Mesenchymal stem cell (in vitro differentiated cells and primary cell): ENCODE measurements at regions not wholly inside any gene's neighbourhood (a gene's known extent, or its start where the extent isn't known, plus 50 kb on each side); places are given as distances from the start of the nearest gene placed in this dataset.

ENCODE experiments used
- DNase-seq: peaks from one replicate; pipeline ENCODE4 v3.0.0-alpha.2; 2013
- H2AFZ ChIP-seq: one replicate; pipeline ENCODE4 v1.6.1; 2013; ENCODE audit warnings: low read depth, mild to moderate bottlenecking, control low read depth, inconsistent platforms, low read length, moderate library complexity
- H2AK5ac ChIP-seq: 2 replicates; pipeline ENCODE4 v1.6.1; 2013; ENCODE audit warnings: low read length, moderate library complexity, mild to moderate bottlenecking, inconsistent platforms; ENCODE audit not compliant: severe bottlenecking
- H2BK120ac ChIP-seq: one replicate; pipeline ENCODE4 v1.6.1; 2013; ENCODE audit warnings: low read depth, mild to moderate bottlenecking, inconsistent platforms, low read length, moderate library complexity
- H2BK12ac ChIP-seq, 2 experiments: one replicate each; pipeline ENCODE4 v1.6.1; 2013; ENCODE audit warnings: inconsistent platforms in 2 of 2, low read length in 2 of 2, mild to moderate bottlenecking in 2 of 2, moderate library complexity in 2 of 2, control low read depth in 1 of 2
- H2BK15ac ChIP-seq: one replicate; pipeline ENCODE4 v1.6.1; 2013; ENCODE audit warnings: mild to moderate bottlenecking, low read depth, inconsistent platforms; ENCODE audit not compliant: poor library complexity, severe bottlenecking
- H2BK5ac ChIP-seq: 2 replicates; pipeline ENCODE4 v1.6.1; 2013; ENCODE audit warnings: low read depth, mild to moderate bottlenecking, low read length, control low read depth, inconsistent platforms; ENCODE audit not compliant: poor library complexity, severe bottlenecking
- H3K14ac ChIP-seq, 2 experiments: one replicate each; pipeline ENCODE4 v1.6.1; 2013; ENCODE audit warnings: inconsistent platforms in 2 of 2, low read length in 2 of 2, control low read depth in 1 of 2, mild to moderate bottlenecking in 1 of 2, moderate library complexity in 1 of 2
- H3K18ac ChIP-seq, 2 experiments: one replicate each; pipeline ENCODE4 v1.6.1; 2013; ENCODE audit warnings: inconsistent platforms in 2 of 2, low read length in 2 of 2, control low read depth in 1 of 2, low read depth in 1 of 2, mild to moderate bottlenecking in 1 of 2
- H3K23ac ChIP-seq, 2 experiments: one replicate each; pipeline ENCODE4 v1.6.1; 2013; ENCODE audit warnings: inconsistent platforms in 2 of 2, low read length in 2 of 2, mild to moderate bottlenecking in 2 of 2, moderate library complexity in 2 of 2, control low read depth in 1 of 2
- H3K27ac ChIP-seq: 2 replicates; pipeline ENCODE4 v1.5.1; 2013; ENCODE audit warnings: mild to moderate bottlenecking, moderate library complexity, low read length, control low read depth, inconsistent platforms; ENCODE audit not compliant: poor library complexity, severe bottlenecking
- H3K27me3 ChIP-seq, 2 experiments: 2 replicates each; pipeline versions ENCODE4 v1.6.1 to v1.7.0; 2013; ENCODE audit warnings: low read length in 2 of 2, mild to moderate bottlenecking in 2 of 2, moderate library complexity in 2 of 2, control low read depth in 1 of 2, inconsistent platforms in 1 of 2; ENCODE audit not compliant: control insufficient read depth in 1 of 2, insufficient read depth in 1 of 2
- H3K36me3 ChIP-seq, 2 experiments: 2 replicates each; pipeline versions ENCODE4 v1.6.1 to v1.7.0; 2013; ENCODE audit warnings: low read length in 2 of 2, control low read depth in 1 of 2, inconsistent platforms in 1 of 2, low read depth in 1 of 2, mild to moderate bottlenecking in 1 of 2; ENCODE audit not compliant: insufficient read depth in 2 of 2, control insufficient read depth in 1 of 2
- H3K4ac ChIP-seq, 2 experiments: one replicate each; pipeline ENCODE4 v1.6.1; 2013; ENCODE audit warnings: inconsistent platforms in 2 of 2, low read length in 2 of 2, mild to moderate bottlenecking in 2 of 2, moderate library complexity in 2 of 2, control low read depth in 1 of 2, low read depth in 1 of 2
- H3K4me1 ChIP-seq: 2 replicates; pipeline ENCODE4 v1.6.1; 2013; ENCODE audit warnings: low read depth, low read length, control low read depth; ENCODE audit not compliant: control insufficient read depth, insufficient read depth
- H3K4me2 ChIP-seq: 2 replicates; pipeline ENCODE4 v1.6.1; 2013; ENCODE audit warnings: low read length, mild to moderate bottlenecking, inconsistent platforms; ENCODE audit not compliant: poor library complexity, severe bottlenecking
- H3K4me3 ChIP-seq, 2 experiments: 2 replicates each; pipeline versions ENCODE4 v1.5.1 to v1.7.0; 2013; ENCODE audit warnings: low read length in 2 of 2, mild to moderate bottlenecking in 2 of 2, control low read depth in 1 of 2, low read depth in 1 of 2; ENCODE audit not compliant: insufficient read depth in 1 of 2
- H3K79me1 ChIP-seq: replicated peaks from 2 replicates; pipeline ENCODE4 v1.6.1; 2013; ENCODE audit warnings: mild to moderate bottlenecking, control low read depth, low read length, inconsistent platforms; ENCODE audit not compliant: poor library complexity, severe bottlenecking
- H3K9ac ChIP-seq: 2 replicates; pipeline ENCODE4 v1.7.0; 2013; ENCODE audit warnings: mild to moderate bottlenecking, low read length, moderate library complexity
- H3K9me3 ChIP-seq: 2 replicates; pipeline ENCODE4 v1.7.0; 2013; ENCODE audit warnings: mild to moderate bottlenecking, low read length; ENCODE audit not compliant: control insufficient read depth
- H4K8ac ChIP-seq: one replicate; pipeline ENCODE4 v1.6.1; 2013; ENCODE audit warnings: inconsistent platforms, mild to moderate bottlenecking, low read length, moderate library complexity
- H4K91ac ChIP-seq: one replicate; pipeline ENCODE4 v1.6.1; 2013; ENCODE audit warnings: mild to moderate bottlenecking, low read length, inconsistent platforms
- WGBS: methylation state at CpG from one replicate; pipeline ENCODE4 v1.1.7; 2013; ENCODE audit warnings: mixed read lengths; 5-methylcytosine and 5-hydroxymethylcytosine counted together

DNA sequence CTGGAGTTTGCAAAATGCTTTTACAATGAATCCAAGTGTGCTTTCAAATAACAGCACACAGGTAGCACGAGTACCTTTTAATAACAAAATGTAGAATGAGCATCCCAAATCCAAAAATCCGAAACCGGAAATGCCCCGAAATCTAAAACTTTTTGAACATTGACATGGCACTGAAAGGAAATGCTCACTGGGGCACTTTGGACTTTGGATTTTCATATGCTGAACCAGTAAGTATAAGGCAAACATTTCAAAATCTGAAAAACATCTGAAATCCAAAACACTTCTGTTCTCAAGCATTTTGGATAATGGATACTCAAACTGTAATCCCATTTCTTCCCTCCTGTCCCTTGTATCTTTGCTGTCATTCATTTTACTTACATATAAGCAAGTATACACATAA, 50.1 kb downstream of the GCNT4 start:
- H2BK12ac ChIP-seq, result no peak overlapping the region
- H4K8ac ChIP-seq, result no peak overlapping the region
- WGBS, result 97% methylated on average over 4 of the region's 4 CpGs
- H2AFZ ChIP-seq, result no peak overlapping the region
- H3K4me2 ChIP-seq, result no peak overlapping the region
- H3K4me3 ChIP-seq, result no peak overlapping the region
- DNase-seq, result no peak
- H3K18ac ChIP-seq, result no peak overlapping the region
- H2AK5ac ChIP-seq, result no peak overlapping the region
- no peak overlapping the region for H3K14ac ChIP-seq
- no peak overlapping the region for H2BK5ac ChIP-seq
- no peak overlapping the region for H3K9ac ChIP-seq
- H3K36me3 ChIP-seq, result no peaks in the 10 kb centered on the region
- H3K9me3 ChIP-seq, result peaks cover 6% of the 10 kb centered on the region
- H4K91ac ChIP-seq, result no peak overlapping the region
- H3K79me1 ChIP-seq, result no peaks in the 10 kb centered on the region
- no peak overlapping the region for H3K4ac ChIP-seq
- H2BK15ac ChIP-seq, result no peak overlapping the region
- no peaks in the 10 kb centered on the region for H3K27me3 ChIP-seq
- H3K23ac ChIP-seq, result no peak overlapping the region
- H3K27ac ChIP-seq, result no peak overlapping the region
- H2BK120ac ChIP-seq, result no peak overlapping the region
- peaks cover 1% of the 10 kb centered on the region for H3K4me1 ChIP-seq

DNA sequence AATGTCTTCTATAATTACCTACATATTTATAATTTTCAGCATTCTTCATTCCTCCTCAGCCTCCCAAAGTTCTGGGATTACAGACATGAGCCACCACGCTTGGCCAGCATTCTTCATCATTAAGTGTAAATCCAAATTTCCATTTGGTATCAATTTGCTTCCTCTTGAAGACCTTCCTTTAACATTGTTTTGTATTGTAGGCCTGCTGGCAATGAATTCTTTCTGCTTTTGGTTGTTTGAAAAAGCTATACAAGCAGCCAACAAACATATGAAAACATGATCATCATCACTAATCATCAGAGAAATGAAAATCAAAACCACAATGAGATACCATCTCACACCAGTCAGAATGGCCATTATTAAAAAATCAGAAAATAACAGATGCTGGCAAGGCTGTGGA, 56.4 kb downstream of the GCNT4 start:
- no peak overlapping the region for H3K18ac ChIP-seq
- H3K4ac ChIP-seq, result no peak overlapping the region
- no peak overlapping the region for H3K4me2 ChIP-seq
- H2BK5ac ChIP-seq, result no peak overlapping the region
- no peak overlapping the region for H3K23ac ChIP-seq
- H3K14ac ChIP-seq, result no peak overlapping the region
- no peak overlapping the region for H4K91ac ChIP-seq
- no peaks in the 10 kb centered on the region for H3K36me3 ChIP-seq
- no peaks in the 10 kb centered on the region for H3K79me1 ChIP-seq
- H2BK120ac ChIP-seq, result no peak overlapping the region
- no peak overlapping the region for H2BK12ac ChIP-seq
- H3K4me1 ChIP-seq, result no peaks in the 10 kb centered on the region
- no peak overlapping the region for H2AK5ac ChIP-seq
- H2BK15ac ChIP-seq, result no peak overlapping the region
- H2AFZ ChIP-seq, result no peak overlapping the region
- no peak overlapping the region for H3K4me3 ChIP-seq
- peaks cover 0 to 7% of the 10 kb centered on the region in 2 experiments for H3K27me3 ChIP-seq
- no peaks in the 10 kb centered on the region for H3K9me3 ChIP-seq
- H3K27ac ChIP-seq, result no peak overlapping the region
- 77% methylated on average over 1 of the region's 1 CpG for WGBS
- no peak overlapping the region for H4K8ac ChIP-seq
- no peak for DNase-seq
- no peak overlapping the region for H3K9ac ChIP-seq

DNA sequence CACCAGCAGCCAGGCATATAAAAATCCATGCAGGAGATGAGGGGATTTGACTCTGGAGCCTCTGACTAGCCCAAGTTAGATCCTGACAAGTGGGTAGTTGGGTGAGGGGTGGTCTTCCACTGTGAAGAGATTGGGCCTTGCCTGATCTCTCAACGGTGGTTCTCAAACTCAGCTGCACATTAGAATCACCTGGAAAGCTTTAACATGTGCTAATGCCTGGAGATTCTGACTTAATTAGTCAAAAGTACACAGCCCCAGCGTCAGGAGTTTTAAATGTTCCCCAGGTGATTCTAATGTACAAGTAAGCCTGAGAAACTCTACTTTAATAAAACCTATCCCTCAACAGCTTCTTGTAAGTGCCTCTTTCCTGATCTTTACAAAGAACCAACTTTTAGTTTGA, 57.5 kb downstream of the GCNT4 start:
- 90% methylated on average over 2 of the region's 2 CpGs for WGBS
- Histone ChIP-seq H3K23ac (no peak overlapping the region), H2BK5ac (no peak overlapping the region), H3K27ac (no peak overlapping the region), H3K14ac (no peak overlapping the region), H2AK5ac (no peak overlapping the region), H3K4me3 (no peak overlapping the region), H3K36me3 (no peaks in the 10 kb centered on the region), H3K9ac (no peak overlapping the region), H2BK15ac (no peak overlapping the region), H3K27me3 (peaks cover 0 to 7% of the 10 kb centered on the region in 2 experiments), H2AFZ (no peak overlapping the region), H4K91ac (no peak overlapping the region), H3K79me1 (no peaks in the 10 kb centered on the region), H3K9me3 (no peaks in the 10 kb centered on the region), H3K4ac (no peak overlapping the region), H2BK12ac (no peak overlapping the region), H3K18ac (no peak overlapping the region), H3K4me1 (no peaks in the 10 kb centered on the region), H2BK120ac (no peak overlapping the region), H4K8ac (no peak overlapping the region), H3K4me2 (no peak overlapping the region)
- no peak for DNase-seq

DNA sequence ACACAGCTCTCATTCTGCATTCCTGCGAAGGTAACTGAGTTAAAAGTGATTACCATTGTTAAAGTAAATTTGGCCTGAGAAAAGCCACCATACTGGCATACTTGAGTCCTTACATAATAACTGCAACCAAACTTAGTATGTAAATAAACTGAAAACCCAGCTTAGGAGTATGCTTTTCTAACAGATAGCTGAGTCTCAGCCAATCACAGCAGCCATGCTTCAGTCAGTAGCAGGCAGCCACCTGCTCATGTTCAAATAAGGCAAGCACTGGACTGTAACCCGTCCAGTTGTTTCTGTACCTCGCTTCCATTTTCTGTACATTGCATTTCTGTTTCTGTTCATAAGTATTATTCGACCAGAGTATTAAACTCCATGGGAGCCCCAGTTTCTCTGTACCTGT, 58.6 kb downstream of the GCNT4 start:
- no peak overlapping the region for H3K4me3 ChIP-seq
- no peaks in the 10 kb centered on the region for H3K4me1 ChIP-seq
- no peak overlapping the region for H2BK5ac ChIP-seq
- no peak overlapping the region for H4K91ac ChIP-seq
- no peak overlapping the region for H3K23ac ChIP-seq
- H2BK12ac ChIP-seq, result no peak overlapping the region
- no peak overlapping the region for H2BK120ac ChIP-seq
- no peak overlapping the region for H2BK15ac ChIP-seq
- DNase-seq, result no peak
- H2AK5ac ChIP-seq, result no peak overlapping the region
- no peaks in the 10 kb centered on the region for H3K79me1 ChIP-seq
- no peak overlapping the region for H2AFZ ChIP-seq
- WGBS, result 81% methylated on average over 3 of the region's 4 CpGs
- H3K4ac ChIP-seq, result no peak overlapping the region
- peaks cover 0 to 7% of the 10 kb centered on the region in 2 experiments for H3K27me3 ChIP-seq
- no peaks in the 10 kb centered on the region for H3K36me3 ChIP-seq
- H3K18ac ChIP-seq, result no peak overlapping the region
- no peak overlapping the region for H3K9ac ChIP-seq
- H3K14ac ChIP-seq, result no peak overlapping the region
- H3K9me3 ChIP-seq, result no peaks in the 10 kb centered on the region
- H3K27ac ChIP-seq, result no peak overlapping the region
- H4K8ac ChIP-seq, result no peak overlapping the region
- H3K4me2 ChIP-seq, result no peak overlapping the region
